NCI-H748 treated with DMSO at 0.1 percent for 48 hours (cell line): ENCODE measurements at regions not wholly inside any gene's neighbourhood (a gene's known extent, or its start where the extent isn't known, plus 50 kb on each side); places are given as distances from the start of the nearest gene placed in this dataset.
"Not testable (repeated sequence)": the region's sequence is repeated elsewhere in the genome, so short reads cannot be mapped to it uniquely, and the experiment has no call there.

Experiments used
- DNase-seq: peaks from one replicate; lab custom pipeline; 2025; lab: John Stamatoyannopoulos, UW

DNA sequence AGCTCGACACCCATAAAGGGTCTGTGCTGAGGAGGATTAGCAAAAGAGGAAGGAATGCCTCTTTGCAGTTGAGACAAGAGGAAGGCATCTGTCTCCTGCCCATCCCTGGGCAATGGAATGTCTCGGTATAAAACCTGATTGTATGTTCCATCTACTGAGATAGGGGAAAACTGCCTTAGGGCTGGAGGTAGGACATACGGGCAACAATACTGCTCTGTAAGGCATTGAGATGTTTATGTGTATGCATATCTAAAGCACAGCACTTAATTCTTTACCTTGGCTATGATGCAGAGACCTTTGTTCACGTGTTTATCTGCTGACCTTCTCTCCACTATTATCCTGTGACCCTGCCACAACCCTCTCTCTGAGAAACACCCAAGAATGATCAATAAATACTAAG is 210.7 kb downstream of the POTED start:
- DNase-seq: not testable (repeated sequence)

DNA sequence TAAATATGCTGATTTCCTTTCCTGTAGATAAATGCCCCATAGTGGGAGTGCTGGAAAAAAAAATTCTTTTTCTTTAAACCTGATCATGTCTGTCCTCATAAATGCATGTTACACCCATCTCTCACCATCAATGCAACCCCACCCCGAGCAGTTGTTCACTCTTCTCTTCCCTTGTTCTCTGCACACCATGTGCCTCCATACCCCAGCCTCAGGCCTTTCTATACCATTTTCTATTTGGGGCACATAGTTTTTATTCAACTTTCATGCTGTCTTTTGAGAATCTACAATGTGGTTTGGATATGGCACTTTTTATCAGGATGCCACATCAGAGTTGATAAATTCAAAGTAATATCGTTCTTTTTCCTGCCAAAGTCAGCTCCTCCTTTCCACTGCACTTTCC is 202.6 kb downstream of the POTED start:
- not testable (repeated sequence) for DNase-seq

DNA sequence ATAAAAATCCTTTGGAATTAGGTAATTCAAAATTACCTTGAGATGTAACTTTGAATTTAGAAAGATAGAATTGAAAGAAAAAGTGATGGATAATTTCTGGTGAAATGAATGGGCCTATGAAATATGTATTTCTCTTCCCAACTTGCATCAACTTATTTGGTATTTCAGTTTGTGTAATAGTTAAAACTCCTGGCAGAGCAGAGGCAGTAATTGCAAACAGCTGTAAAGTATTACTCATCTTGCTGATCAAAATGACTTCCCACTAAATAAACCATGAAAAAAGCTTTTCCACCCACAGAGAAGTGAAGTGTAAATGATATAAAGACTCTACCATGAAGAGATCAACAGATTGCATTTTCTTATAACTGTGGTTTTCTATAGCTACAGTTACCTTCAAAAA is 201.0 kb downstream of the POTED start:
- DNase-seq: not testable (repeated sequence)

DNA sequence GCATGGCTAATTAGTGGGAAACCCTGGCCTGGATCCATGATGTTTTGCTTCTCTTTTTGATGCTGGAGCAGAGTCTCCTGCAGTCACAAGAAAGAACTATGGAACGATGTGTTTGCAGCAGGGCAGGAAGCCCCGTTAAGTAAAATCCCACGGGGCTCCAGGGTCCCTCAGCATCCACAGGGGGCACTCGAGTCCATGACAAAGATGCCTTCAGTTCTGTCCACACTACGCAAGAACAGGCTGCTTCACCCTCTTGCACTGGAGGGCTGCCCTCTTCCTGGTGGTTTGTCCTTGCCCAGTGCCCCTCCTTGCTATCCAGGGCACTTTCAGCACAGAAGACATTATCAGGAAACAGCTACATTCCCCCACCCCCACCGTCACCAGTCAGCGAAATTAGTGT is 196.9 kb downstream of the POTED start:
- not testable (repeated sequence) for DNase-seq

DNA sequence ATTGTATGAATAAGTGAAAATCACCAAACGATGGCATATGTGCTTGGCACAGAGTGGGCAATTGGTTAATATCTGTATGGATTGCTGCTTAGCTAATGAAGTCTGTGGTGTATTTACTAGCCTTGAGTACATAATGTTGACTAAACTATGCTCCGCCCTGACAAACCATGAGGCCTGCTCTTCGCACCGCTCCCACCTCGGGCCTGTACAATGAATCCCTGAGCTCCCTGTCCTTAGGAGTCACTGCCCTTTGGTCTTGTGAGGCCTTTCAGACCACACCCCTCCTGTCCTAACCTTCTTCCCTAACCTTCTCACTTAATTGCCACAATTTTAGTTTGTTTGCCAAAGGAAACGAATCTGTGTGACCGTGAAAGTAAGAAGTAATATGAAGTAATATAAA is 193.2 kb downstream of the POTED start:
- not testable (repeated sequence) for DNase-seq
